ENCODE measurements at regions not wholly inside any gene's neighbourhood (a gene's known extent, or its start where the extent isn't known, plus 50 kb on each side); places are given as distances from the start of the nearest gene placed in this dataset.

GRCh38 chr6:154885214-154885613 lies 109.9 kb upstream of the TIAM2 start:
- CTCF ChIA-PET (ENCODE audit: partially characterized antibody): no interaction called here
- no peaks in the 10 kb centered on the region for H4K20me1 ChIP-seq (replicated peaks in 1 of 2; ENCODE audit: control insufficient read depth in 1 of 2, insufficient read depth in 2 of 2, low read length in 2 of 2)
- no peak for FAIRE-seq
- TF ChIP-seq SIN3A (conservative IDR thresholded peaks at IDR 0.05 in 1 of 2, IDR thresholded peaks at IDR 0.05 in 1 of 2; ENCODE audit: low read depth in 1 of 2, low read length in 2 of 2): no peak
- TF ChIP-seq, protein P1, sequence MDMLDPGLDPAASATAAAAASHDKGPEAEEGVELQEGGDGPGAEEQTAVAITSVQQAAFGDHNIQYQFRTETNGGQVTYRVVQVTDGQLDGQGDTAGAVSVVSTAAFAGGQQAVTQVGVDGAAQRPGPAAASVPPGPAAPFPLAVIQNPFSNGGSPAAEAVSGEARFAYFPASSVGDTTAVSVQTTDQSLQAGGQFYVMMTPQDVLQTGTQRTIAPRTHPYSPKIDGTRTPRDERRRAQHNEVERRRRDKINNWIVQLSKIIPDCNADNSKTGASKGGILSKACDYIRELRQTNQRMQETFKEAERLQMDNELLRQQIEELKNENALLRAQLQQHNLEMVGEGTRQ (IDR thresholded peaks at IDR 0.05; ENCODE audit: low read length): no peak
- no peak for TF ChIP-seq CBX8 (IDR thresholded peaks at IDR 0.05; ENCODE audit: borderline replicate concordance, low read depth, low read length)
- no peak for TF ChIP-seq TEAD4 (IDR thresholded peaks at IDR 0.05; ENCODE audit: low read depth, low read length)
- no peak for TF ChIP-seq SIX5 (IDR thresholded peaks at IDR 0.05; ENCODE audit: low read depth, low read length)
- TF ChIP-seq PHF8 (conservative IDR thresholded peaks at IDR 0.05; ENCODE audit: low read depth, low read length): no peak
- no peak for TF ChIP-seq TAF7 (optimal IDR thresholded peaks at IDR 0.05; ENCODE audit: borderline replicate concordance, low read depth, low read length)
- no peak for TF ChIP-seq HDAC6 (IDR thresholded peaks at IDR 0.05; ENCODE audit: low read depth, low read length)
- TF ChIP-seq SRF (IDR thresholded peaks at IDR 0.05; ENCODE audit: low read depth, low read length): no peak
- TF ChIP-seq, protein P2, sequence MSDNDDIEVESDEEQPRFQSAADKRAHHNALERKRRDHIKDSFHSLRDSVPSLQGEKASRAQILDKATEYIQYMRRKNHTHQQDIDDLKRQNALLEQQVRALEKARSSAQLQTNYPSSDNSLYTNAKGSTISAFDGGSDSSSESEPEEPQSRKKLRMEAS (IDR thresholded peaks at IDR 0.05): no peak
- TF ChIP-seq SP2 (IDR thresholded peaks at IDR 0.05; ENCODE audit: low read length): no peak
- no peak for TF ChIP-seq HDAC2 (IDR thresholded peaks at IDR 0.05; ENCODE audit: borderline replicate concordance in 1 of 2, low read depth in 2 of 2, low read length in 2 of 2)
- TF ChIP-seq JUN (IDR thresholded peaks at IDR 0.05; ENCODE audit: low read depth, low read length): no peak
- TF ChIP-seq SP4 (IDR thresholded peaks at IDR 0.05; ENCODE audit: low read length): no peak

More at GRCh38 chr6:154885214-154885613, 109.9 kb upstream of the TIAM2 start:
- no peak overlapping the region for H3K14ac ChIP-seq (ENCODE audit: insufficient read length)
- no peak overlapping the region for H2BK15ac ChIP-seq (ENCODE audit: low read length)
- no peak overlapping the region for H3K4ac ChIP-seq (replicated peaks; ENCODE audit: insufficient read length, low read depth, low read length)
- H3K23me2 ChIP-seq (ENCODE audit: low read depth, low read length): no peaks in the 10 kb centered on the region
- POLR2A ChIA-PET (ENCODE audit: partially characterized antibody): no interaction called here
- H2BK120ac ChIP-seq (replicated peaks; ENCODE audit: low read depth, low read length): no peak overlapping the region
- no peaks in the 10 kb centered on the region for H3K79me2 ChIP-seq (ENCODE audit: control insufficient read depth in 1 of 2, insufficient read depth in 2 of 2, low read length in 2 of 2)
- H3K4me2 ChIP-seq (ENCODE audit: insufficient read depth in 1 of 2, low read depth in 2 of 2, low read length in 2 of 2): no peak overlapping the region
- H3K9me3 ChIP-seq (ENCODE audit: insufficient read depth in 2 of 2, low read depth in 1 of 2, low read length in 1 of 2): no peaks in the 10 kb centered on the region
- H2AK5ac ChIP-seq (ENCODE audit: low read depth, low read length): no peak overlapping the region
- H3K9ac ChIP-seq (replicated peaks in 1 of 4; ENCODE audit: extremely low read depth in 1 of 4, low read depth in 3 of 4, low read length in 3 of 4): no peak overlapping the region
- no peaks in the 10 kb centered on the region for H3K27me3 ChIP-seq (replicated peaks in 1 of 4; ENCODE audit: control insufficient read depth in 3 of 4, extremely low read depth in 1 of 4, insufficient read depth in 3 of 4, low read length in 3 of 4)
- DNase-seq (ENCODE audit: low read depth in 1 of 2, low spot score in 2 of 2): no peak
- H2BK5ac ChIP-seq (ENCODE audit: low read depth, low read length): no peak overlapping the region
- H2BK12ac ChIP-seq (ENCODE audit: low read depth, low read length): no peak overlapping the region
- H2BK20ac ChIP-seq (ENCODE audit: low read length): no peak overlapping the region
- H3K4me3 ChIP-seq (ENCODE audit: extremely low read depth in 1 of 4, insufficient read depth in 2 of 4, low read depth in 3 of 4, low read length in 4 of 4): no peak overlapping the region
- no peak overlapping the region for H3K56ac ChIP-seq (replicated peaks; ENCODE audit: insufficient read length, low read depth, low read length)
- H3K18ac ChIP-seq (ENCODE audit: extremely low read depth, low read length): no peak overlapping the region
- no peak overlapping the region for H4K8ac ChIP-seq (ENCODE audit: extremely low read depth, insufficient read depth, low read length)
- no peak overlapping the region for H4K91ac ChIP-seq (replicated peaks; ENCODE audit: insufficient read length, low read length)
- H3K79me1 ChIP-seq (ENCODE audit: low read depth, low read length): no peaks in the 10 kb centered on the region; the same call in none of the 2 replicates
- H3K23ac ChIP-seq (ENCODE audit: insufficient read length): no peak overlapping the region
- H4K5ac ChIP-seq (ENCODE audit: insufficient read length, low read depth, low read length): no peak overlapping the region
- 95% methylated on average over 2 of the region's 2 CpGs; no CpG with 5 or more reads in 1 of the 2 experiments for WGBS, 2 experiments (ENCODE audit: extremely low coverage in 1 of 2, insufficient coverage in 1 of 2, insufficient read length in 1 of 2, insufficient replicate concordance in 2 of 2, low coverage in 1 of 2, low lambda C conversion rate in 2 of 2, missing lambda C conversion rate in 1 of 2)
- H3K36me3 ChIP-seq (ENCODE audit: control insufficient read depth in 2 of 4, insufficient read depth in 4 of 4, low read length in 3 of 4): no peaks in the 10 kb centered on the region
- no peak overlapping the region for H2AFZ ChIP-seq (ENCODE audit: low read length)
- H3K27ac ChIP-seq (ENCODE audit: low read depth, low read length): no peak overlapping the region
- H3K4me1 ChIP-seq (replicated peaks in 1 of 4; ENCODE audit: control insufficient read depth in 3 of 4, insufficient read depth in 4 of 4, low read length in 3 of 4): no peaks in the 10 kb centered on the region

Data from H1 (cell line).